ENCODE measurements at regions not wholly inside any gene's neighbourhood (a gene's known extent, or its start where the extent isn't known, plus 50 kb on each side); places are given as distances from the start of the nearest gene placed in this dataset.
"Not testable (repeated sequence)": the region's sequence is repeated elsewhere in the genome, so short reads cannot be mapped to it uniquely, and the experiment has no call there.

GRCh38 chr17:37828651-37829124 is 83.8 kb upstream of the HNF1B start:
- no peak for DNase-seq

GRCh38 chr17:37827905-37828650 is 83.2 kb upstream of the HNF1B start:
- DNase-seq = no peak

- no peak for DNase-seq
These were observed 81.9 kb upstream of the HNF1B start for GRCh38 chr17:37826497-37827430.

GRCh38 chr17:37825851-37826250 is 81.0 kb upstream of the HNF1B start:
- DNase-seq = no peak

- DNase-seq = no peak
These were observed 80.0 kb upstream of the HNF1B start for GRCh38 chr17:37824534-37825485.

- no peak for DNase-seq
These were observed 79.1 kb upstream of the HNF1B start for GRCh38 chr17:37823996-37824395.

- no peak for DNase-seq
These were observed 76.3 kb upstream of the HNF1B start for GRCh38 chr17:37820995-37821713.

- no peak for DNase-seq
These were observed 75.6 kb upstream of the HNF1B start for GRCh38 chr17:37820313-37820994.

- no peak for DNase-seq
These were observed 73.8 kb upstream of the HNF1B start for GRCh38 chr17:37818689-37819088.

GRCh38 chr17:37816950-37817349 is 72.1 kb upstream of the HNF1B start:
- no peak for DNase-seq

- no peak for DNase-seq
These were observed 70.7 kb upstream of the HNF1B start for GRCh38 chr17:37815536-37815935.

- DNase-seq = no peak
These were observed 68.9 kb upstream of the HNF1B start for GRCh38 chr17:37813751-37814150.

- not testable (repeated sequence) for DNase-seq
These were observed 64.0 kb upstream of the HNF1B start for GRCh38 chr17:37808846-37809245.

GRCh38 chr17:37802712-37803416 is 58.0 kb upstream of the HNF1B start:
- no peak for DNase-seq

- DNase-seq = no peak
These were observed 57.3 kb upstream of the HNF1B start for GRCh38 chr17:37802061-37802595.

- DNase-seq = no peak
These were observed 56.3 kb upstream of the HNF1B start for GRCh38 chr17:37801171-37801570.

GRCh38 chr17:37797206-37797605 is 52.3 kb upstream of the HNF1B start:
- DNase-seq = no peak

- DNase-seq = no peak
These were observed 51.2 kb upstream of the HNF1B start for GRCh38 chr17:37796076-37796475.
